GM21390 (cell line): ENCODE measurements at regions not wholly inside any gene's neighbourhood (a gene's known extent, or its start where the extent isn't known, plus 50 kb on each side); places are given as distances from the start of the nearest gene placed in this dataset.

Experiments
- ATAC-seq: cut with Tn5 transposase; IDR thresholded peaks from one replicate; pipeline ENCODE4 v1.9.1; 2021; ENCODE audit not compliant: unreplicated experiment

DNA sequence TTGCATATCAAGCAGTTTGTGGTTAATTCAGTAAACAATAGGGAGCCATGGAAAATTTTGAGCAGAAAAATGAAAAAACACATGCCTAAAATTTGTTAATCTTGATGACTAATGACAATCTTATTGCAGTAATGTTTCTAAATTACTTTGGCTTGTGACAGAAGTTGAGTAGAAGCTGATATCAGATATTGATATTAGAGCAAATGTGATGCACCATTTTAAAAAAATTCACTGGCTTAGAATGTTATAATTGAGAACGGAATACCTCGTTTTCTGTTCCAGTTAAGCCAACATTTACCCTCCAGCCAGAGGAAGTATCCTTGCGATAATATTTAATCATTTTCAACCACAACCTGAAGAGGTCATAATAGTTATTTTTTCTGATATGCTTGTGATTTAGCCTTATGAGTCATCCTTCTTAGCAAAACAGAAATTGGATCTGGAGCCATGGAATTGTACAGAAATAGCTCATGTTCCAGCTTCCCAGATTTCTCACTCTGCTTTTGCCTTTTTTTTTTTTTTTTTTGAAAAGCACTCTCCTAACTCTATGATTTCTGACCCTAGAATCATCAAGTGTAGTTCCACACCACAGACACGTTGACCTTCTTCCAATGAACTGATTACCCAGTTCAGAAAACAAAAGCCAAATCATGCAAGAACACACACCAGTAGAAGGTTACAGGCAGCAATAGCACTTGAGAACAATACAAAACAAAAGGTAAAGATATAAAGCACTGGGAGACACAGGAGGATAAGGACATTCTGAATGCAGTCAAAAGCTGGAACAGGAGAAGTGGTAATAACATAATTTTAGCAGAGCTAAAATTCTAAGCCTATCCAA, 96.8 kb upstream of the PHYHIPL start:
- no peak for ATAC-seq

DNA sequence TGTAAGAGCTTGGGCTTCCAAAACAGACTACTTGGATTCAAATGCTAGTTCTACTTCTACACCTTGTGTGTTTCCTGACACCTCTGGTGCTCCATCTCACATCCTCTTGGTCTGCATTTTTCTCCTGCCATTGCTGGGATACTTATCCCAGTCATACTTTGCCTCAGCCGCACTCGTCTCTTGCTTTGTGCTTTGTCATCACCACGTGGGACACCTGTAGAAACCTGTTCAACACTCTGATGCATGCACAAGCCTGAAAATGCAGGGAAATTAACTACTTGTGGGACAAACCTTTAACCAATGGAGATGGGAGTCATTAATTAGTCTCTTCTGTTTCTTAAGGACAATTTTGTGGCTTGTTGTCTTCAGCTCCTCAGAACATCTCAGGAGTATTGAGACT, 94.2 kb upstream of the PHYHIPL start:
- no peak for ATAC-seq

DNA sequence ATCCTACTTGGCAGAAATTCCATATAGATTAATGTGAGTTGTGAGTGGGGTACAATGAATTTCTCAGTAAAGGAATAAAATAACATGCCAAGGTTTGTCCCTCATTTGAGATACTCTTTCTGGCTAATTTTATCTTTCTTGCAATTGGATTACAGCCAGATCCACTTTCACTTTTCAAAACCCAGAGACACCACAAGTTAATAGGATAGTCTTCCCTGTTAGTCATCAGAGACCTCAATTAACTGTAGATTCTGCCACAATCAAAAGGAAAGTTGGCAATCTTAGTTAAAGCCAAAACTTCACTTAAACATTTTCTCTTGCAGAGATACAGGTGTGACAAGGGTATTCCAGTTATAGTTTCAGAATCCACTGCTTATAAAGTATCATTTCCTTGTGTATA, 91.4 kb upstream of the PHYHIPL start:
- no peak for ATAC-seq

DNA sequence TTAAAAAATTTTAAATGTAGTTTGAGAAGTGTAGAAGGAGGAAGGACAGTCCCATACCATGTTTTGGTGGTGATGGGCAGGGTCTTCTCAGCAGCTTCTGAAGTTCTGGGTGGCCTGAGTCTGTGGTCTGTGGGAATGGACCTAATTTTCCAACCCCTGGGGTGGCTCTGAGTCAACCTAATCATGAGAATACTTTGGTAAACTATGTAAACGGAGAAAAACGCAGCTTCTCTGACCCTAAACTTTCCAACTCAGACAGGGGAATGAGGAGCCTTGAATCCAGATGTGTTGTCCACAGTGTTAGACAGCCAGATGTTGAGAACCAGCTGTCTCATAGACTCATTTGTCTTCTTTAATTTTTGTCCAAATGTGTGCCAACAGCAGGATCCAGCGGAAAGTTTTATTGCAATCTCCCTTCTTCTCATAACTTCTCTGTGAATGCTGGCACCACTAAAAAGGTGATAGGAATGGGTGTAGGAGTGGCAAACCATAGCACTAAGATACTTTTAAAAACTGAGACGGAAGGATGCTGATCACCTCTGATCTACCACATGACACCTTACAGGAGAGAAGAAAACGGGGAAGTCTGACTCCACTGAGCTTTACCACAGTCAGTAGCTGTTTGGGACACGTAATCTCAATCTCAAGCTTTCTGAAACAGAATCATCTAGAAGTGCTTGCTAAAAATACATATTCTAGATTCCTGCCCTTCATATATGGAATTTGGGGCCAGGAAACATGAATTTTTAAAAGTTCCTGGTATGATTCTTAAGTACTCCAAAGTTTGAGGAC, 90.5 kb upstream of the PHYHIPL start:
- no peak for ATAC-seq

DNA sequence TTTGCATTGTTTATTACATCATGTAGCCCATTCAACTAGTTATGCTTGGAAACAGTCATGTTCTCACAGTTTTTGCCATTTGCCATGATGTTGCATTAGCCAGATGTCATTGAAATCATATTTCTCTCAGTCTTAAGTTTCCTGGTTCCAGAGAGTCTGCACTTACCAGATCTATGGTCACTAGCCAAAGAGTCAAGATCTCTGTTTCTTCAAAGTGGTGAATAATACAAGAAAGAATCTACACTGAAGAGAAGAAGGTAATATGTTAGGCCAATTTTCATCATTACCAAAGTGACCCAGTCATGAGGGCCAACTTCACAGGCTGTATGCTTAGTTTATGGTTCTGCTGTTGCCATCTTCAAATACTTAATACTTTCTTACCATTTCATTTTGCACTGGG, 89.0 kb upstream of the PHYHIPL start:
- ATAC-seq, result no peak

DNA sequence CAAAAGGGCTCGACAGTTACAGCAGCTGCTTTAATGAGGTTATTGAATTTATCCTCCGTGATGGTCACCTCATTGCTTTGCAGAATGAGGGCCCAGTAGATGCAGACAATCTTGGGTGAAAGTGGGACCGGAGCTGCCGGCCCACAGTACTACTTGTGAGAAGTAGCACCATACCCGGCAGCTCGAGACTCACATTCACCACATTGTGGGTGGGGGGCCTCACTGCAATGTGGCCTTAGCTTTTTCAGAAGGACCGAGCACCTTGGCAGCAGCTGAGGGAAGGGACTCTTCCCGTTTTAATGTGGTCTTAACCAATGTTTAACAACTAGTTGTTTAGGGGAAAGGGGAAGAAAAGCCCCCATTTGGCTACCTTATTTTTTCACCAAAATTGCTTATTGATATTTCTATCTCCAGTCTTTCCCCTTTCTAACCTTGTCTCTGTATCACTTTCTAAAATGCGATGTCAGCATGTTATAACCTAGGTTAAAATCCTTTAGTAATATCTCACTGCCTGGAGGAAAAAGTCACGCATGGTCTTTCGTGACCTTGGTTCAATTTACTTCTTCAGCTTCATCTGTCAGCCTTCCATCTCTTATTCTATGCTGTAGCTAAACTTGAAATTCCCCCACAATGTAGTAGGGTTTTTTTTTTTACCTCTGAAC, 87.4 kb upstream of the PHYHIPL start:
- ATAC-seq, result no peak

DNA sequence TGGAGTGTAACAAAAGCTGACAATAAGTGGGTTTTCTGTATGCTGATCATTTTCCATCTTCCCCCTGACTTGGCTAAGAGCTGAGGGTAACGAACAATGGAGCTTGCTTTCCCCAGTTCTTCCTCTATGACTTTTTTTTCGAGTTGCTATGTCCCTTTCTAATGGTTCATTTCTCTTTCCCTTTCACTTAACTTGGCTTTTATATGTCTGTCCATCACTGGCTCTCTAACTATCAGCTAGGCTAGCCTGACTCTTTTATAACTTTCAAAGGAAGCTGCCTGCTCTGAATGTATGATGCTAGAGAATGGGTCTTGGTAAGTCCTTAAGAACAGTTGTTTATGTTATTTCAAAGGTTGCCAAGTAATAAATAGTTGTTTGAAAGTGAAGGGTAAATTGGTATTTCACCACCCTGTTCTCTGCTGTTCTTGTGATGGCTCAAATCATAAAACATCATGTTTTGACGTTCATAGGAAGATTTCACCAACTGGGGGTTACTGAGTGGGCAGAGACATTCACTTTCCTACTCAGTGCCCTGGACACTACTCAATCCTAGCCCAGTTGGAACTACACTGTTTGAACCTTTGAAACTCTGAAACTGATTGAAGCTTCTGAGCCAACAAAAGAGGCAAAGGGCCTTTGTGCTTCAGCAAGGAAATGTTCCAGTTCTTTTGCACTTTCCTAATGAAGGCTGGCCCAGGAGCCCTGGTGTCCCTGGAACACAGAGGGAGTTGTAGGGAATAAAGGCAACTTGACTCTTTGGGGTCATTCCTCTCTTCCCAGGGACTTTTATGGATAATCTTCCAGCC, 85.4 kb upstream of the PHYHIPL start:
- ATAC-seq, result no peak

DNA sequence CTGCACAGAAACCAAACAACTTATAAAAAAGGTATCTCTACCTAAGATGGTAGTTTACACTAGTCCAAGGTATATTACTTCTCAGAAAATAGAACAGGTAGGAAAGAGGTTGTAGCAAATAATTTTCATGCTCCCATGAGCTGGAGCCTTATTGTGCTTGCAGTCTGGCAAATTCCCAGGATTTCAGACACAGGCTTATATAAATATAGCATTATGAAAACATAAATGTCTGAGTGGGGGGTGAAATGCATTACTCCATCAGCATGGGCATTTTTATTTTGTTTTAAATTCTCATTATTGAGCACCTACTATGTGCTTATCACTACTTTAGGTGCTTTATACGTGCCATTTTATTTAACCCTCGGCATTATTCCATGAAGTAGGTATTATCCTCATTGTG, 83.0 kb upstream of the PHYHIPL start:
- no peak for ATAC-seq

DNA sequence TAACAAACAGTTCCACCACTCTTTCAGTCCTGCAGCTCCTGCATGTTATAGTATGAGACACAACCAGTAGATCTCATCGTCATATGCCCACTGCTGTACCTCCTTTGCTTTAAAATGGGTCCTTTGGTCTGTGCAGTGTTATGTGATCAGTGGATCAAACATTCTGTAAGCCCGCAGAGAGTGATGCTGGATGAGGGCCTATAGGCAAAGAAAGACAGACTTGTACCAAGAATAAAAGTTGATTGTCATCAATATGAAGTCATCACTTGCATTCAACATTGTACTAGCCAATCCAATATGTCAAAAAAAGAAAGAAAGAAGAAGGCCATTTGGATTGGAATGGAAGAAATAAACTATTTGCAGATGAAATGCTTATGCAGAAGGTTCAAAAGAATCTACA, 79.8 kb upstream of the PHYHIPL start:
- ATAC-seq, result no peak

DNA sequence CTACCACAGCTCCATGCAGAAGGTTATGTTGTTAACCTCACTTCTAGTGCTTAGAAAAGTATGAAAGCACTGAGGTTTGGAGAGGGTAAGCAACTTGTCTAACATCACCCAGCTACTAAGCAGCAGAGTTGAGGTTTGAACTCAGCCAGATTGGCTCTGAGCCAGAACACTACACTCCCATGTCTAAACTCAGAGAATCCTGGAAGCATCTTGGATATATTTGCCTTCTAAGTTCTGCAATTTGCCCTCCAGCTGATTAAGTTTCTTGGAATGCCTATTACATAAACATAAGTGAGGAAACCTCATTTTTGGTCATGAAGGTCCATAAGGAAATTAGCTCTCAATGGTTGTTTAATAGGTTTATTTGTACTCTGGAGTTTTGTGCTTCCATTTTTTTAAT, 78.1 kb upstream of the PHYHIPL start:
- ATAC-seq, result no peak

DNA sequence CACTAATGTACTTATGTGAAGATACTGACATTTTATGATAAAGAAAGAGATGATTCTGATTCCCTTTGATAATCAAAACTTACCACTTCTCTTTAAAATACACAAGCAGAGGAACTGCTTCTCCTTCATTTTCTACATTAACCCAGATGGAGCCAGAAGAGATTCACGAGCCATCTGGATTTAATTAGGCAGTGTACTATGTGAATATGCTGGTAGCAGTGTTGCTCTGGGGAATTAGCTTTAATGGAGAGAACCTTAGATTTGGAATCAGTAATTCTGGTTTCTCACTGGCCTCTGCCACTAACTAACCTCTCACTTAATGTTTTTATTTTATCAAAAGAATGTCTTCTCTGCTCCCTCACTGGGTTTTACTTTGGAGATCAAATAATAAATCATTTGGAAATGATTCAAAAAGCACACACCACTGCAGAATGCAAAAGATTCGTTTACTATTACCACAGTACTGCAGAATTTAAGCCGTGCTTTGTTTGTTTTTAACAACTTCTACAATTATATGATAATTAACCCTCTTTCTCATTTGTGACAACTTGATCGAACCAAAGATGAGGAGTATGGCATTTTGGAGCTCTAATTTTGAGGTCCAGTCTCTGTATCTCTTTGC, 77.5 kb upstream of the PHYHIPL start:
- no peak for ATAC-seq

DNA sequence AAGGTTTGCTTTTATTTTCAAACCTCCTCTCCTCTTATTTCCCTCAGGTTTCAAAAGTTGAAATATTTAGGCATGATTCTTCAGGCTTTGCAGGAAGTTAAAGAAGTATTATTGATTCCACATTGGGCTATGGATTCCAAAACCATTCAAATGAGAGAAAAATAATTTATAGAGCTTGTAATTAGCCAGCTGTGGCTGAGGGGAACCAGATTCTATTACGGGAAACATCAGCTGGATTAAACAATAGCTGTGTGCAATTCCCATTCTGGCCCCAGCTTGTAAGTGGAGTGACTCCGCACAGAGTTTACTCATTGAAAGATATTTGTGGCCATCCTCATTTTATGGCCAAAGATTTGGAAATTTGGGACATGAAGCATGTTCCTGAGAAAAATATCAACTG, 77.0 kb upstream of the PHYHIPL start:
- ATAC-seq, result no peak

DNA sequence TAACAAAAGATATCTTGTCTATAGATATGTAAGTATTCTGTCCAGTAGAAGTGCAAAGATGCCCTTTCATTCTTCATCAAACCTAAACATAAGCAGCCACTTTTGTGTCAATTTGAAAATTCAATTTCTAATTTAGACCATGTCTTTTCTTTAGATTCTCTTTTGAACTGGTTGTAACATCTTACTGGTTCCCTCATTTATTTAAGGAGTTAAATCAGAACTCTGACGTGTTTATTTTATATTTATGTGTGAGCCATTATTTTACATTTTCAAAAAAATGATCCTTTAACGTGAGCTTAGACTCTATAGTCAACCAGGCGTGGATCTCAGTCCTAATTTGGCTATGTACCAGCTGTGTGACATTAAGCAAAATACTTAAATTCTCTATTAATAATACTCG, 74.0 kb upstream of the PHYHIPL start:
- ATAC-seq, result no peak

DNA sequence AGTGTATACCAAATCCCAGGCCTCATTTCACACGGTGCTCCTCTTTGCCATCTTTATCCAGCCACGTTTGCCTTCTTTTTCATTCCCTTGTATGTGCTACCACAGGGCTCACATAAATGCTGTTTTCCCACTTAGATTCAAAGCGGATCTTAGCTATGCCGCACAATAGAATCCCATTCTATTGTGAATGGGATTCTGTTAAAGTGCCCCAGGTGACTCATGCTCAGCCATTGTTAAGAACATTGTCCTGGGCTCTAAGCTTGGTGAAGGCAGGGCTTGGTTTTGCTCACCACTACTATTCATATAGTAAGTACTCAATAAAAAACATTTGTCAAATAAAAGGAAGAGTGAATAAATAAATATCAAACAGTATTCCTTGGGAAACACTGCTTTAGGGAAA, 72.3 kb upstream of the PHYHIPL start:
- no peak for ATAC-seq

DNA sequence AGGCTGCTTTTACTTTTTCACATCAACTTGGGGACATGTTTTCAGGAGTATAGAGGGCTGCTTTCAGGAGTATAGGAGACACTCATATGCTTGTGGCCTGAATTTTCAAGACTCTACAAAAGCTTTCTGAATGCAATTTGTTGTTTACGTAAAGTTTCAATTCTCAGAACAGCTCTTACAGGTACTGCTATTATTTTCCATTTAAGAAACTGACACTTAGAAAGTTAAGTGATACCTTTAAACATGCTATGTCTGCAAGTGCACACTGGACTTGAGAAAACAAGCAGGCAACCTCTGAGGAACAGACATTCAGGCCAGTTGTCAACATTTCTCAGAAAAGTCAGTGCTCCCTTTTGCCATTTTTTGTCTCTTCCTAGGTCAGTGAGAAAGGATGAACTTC, 70.0 kb upstream of the PHYHIPL start:
- ATAC-seq, result no peak

DNA sequence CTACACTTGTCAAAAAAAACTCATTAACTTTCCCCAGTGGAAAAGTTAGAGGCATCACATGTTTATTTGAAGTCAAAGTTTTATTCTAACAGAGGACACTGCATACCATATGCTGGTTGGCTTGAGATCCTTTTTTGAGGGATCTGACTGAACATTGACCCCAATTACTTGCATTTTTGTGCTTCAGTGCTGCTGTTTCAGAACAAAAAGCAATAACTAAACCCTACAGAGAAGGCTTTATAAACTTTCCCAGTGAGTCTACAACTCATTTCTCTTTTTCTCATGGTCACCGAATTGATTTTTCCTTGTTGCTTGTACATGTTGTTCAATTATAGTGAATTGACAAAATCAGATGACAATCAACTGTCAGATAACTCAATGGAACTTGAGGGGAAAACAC, 69.3 kb upstream of the PHYHIPL start:
- no peak for ATAC-seq

DNA sequence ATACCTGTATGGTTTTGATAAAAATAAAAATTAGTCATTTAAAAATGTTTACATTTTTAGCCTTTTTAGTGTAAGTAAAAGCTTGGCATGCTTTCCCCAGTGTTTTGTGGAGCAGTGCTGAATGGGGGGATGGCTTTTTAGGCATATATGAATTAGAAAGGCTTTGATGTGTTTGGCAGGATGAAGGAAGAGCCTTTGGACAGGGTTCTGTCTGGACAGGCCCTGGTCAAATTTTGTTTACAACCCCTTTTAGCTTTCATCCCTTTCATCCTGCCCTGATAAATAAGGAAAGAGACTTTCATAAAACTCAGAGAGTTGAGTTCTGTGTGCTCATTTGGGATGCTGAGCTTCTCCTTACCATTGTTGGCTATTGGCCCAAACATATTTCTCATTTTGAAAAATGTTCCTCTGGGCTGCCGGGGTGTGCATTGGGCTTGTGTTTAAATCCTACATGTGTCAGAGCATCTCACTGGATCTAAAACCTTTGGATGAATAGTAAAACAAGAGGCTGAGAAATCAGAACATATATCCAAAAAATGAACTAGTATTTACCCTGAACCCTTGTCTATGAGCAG, 68.1 kb upstream of the PHYHIPL start:
- no peak for ATAC-seq

DNA sequence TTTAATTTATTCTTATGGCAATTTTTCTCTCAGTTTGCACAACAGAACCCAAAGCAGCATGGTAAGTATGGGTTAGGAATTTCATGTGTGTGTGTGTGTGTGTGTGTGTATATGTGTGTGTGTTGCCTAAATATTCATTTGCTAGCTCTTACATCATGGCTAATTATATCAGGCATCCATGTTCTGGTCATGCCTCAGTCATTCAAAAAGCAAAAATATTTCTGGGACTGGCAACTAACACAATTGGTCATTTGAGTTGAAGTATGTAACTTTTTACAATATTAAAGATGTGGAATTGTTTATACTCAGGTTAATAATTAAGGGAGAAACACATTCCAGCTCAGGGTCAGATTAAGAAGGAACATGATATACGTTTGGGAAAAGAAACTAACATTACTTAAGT, 67.6 kb upstream of the PHYHIPL start:
- no peak for ATAC-seq

DNA sequence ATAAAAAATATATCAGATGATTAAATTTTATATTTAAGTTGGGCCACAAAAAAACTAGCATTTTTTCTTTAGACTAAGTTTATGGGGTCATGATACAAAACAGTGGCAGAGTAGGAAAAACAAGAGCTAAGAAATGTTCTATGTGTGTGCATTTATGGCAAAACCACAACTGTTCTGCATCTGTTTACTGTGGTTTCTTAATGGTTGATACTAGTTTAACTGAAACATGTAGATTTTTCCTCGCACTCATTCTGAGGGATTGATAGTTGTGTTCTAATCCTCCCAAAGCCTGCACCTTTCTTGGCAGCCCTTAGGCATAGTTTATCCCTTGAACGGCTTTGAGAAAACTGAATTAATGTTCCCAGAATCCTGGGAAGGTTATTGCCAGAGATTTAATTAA, 66.6 kb upstream of the PHYHIPL start:
- no peak for ATAC-seq

DNA sequence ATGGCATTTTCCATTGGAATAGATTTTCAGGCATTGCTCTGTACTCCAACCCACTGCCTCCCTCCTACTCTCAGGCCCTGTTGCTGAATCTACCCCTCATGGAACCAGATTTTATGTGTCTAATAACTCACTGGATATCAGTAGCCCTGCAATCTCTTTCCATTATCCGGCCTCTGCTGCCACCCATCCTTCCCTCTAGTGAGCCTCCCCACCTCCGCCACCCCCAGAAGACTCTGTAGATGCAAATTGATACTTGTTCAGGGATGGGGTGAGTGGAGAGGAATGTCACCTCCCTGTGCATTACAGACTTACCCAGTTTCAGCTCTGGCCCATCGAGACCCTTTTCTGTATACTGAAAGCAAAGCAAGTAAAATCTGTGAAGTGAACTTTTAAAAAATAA, 52.3 kb upstream of the PHYHIPL start:
- no peak for ATAC-seq
